Bronchial epithelial cell (primary cell): ENCODE measurements at regions not wholly inside any gene's neighbourhood (a gene's known extent, or its start where the extent isn't known, plus 50 kb on each side); places are given as distances from the start of the nearest gene placed in this dataset.

Source experiments
- DNase-seq: peaks from one replicate; pipeline ENCODE4 v3.0.0-alpha.2; 2010; ENCODE audit warnings: low read depth
- FAIRE-seq: peaks from 2 replicates; lab custom pipeline; 2011; peaks lifted over from hg19 to GRCh38; lab: Jason Lieb, UNC
- H3K27me3 ChIP-seq: 2 replicates; pipeline ENCODE4 v1.5.1; 2011; ENCODE audit warnings: low read length; ENCODE audit not compliant: control insufficient read depth, insufficient read depth
- H3K36me3 ChIP-seq: 2 replicates; pipeline ENCODE4 v1.5.1; 2011; ENCODE audit warnings: low read length; ENCODE audit not compliant: control insufficient read depth, insufficient read depth
- H3K4me3 ChIP-seq: 2 replicates; pipeline ENCODE4 v1.5.1; 2011; ENCODE audit warnings: mild to moderate bottlenecking, low read depth, low read length, control low read depth
- CTCF ChIP-seq: IDR thresholded peaks from 2 replicates; pipeline ENCODE4 v1.5.1; 2011; ENCODE audit warnings: mild to moderate bottlenecking, moderate library complexity, low read length, control low read depth, inconsistent platforms; ENCODE audit not compliant: insufficient read depth, severe bottlenecking

GRCh38 chr14:34106310-34106709 lies 155.4 kb upstream of the EGLN3 start:
- no peaks in the 10 kb centered on the region for H3K36me3 ChIP-seq
- H3K27me3 ChIP-seq, result no peaks in the 10 kb centered on the region
- TF ChIP-seq CTCF, result no peak
- DNase-seq, result no peak
- FAIRE-seq, result no peak
- no peak overlapping the region for H3K4me3 ChIP-seq

- FAIRE-seq (no peak), DNase-seq (no peak)
- no peaks in the 10 kb centered on the region for H3K36me3 ChIP-seq
- no peak for TF ChIP-seq CTCF
- H3K4me3 ChIP-seq, result no peak overlapping the region
- H3K27me3 ChIP-seq, result no peaks in the 10 kb centered on the region
Measured at GRCh38 chr14:34104489-34105397, 153.9 kb upstream of the EGLN3 start.

GRCh38 chr14:34103176-34103575 lies 152.3 kb upstream of the EGLN3 start:
- Histone ChIP-seq H3K4me3 (no peak overlapping the region), H3K36me3 (no peaks in the 10 kb centered on the region), H3K27me3 (no peaks in the 10 kb centered on the region)
- no peak for FAIRE-seq
- no peak for DNase-seq
- no peak for TF ChIP-seq CTCF

GRCh38 chr14:34099635-34100034 lies 148.8 kb upstream of the EGLN3 start:
- Histone ChIP-seq H3K27me3 (no peaks in the 10 kb centered on the region), H3K36me3 (no peaks in the 10 kb centered on the region), H3K4me3 (no peak overlapping the region)
- no peak for FAIRE-seq
- no peak for TF ChIP-seq CTCF
- DNase-seq, result no peak

GRCh38 chr14:34098985-34099349 lies 148.1 kb upstream of the EGLN3 start:
- FAIRE-seq, result no peak
- TF ChIP-seq CTCF, result no peak
- no peak for DNase-seq
- no peak overlapping the region for H3K4me3 ChIP-seq
- no peaks in the 10 kb centered on the region for H3K27me3 ChIP-seq
- H3K36me3 ChIP-seq, result no peaks in the 10 kb centered on the region
